GM19468 (cell line): ENCODE measurements at regions not wholly inside any gene's neighbourhood (a gene's known extent, or its start where the extent isn't known, plus 50 kb on each side); places are given as distances from the start of the nearest gene placed in this dataset.

Source experiments
- ATAC-seq: cut with Tn5 transposase; IDR thresholded peaks from one replicate; pipeline ENCODE4 v1.9.1; 2021; ENCODE audit warnings: mild to moderate bottlenecking, moderate library complexity, moderate number of reproducible peaks; ENCODE audit not compliant: unreplicated experiment; ENCODE audit errors: extremely low read depth

DNA sequence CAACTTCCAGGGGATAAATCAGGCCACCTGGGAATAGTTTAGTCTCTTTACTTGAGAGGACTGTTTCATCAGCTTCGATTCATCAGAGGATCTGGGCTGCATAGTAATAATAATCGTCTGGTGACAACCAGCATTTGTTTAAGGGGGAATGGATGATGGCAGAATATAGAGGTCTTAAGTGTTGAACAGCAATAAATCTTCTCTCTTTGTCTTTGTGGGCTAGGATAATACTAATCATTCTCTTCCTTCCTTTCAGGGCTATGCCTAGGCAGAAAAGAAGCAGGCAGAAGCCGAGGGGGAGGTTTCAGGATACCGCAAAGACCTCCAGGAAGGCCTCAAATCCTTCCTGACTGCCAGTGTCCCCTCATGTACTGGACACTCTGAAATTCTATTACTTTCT lies 150.4 kb upstream of the GAREM1 start:
- no peak for ATAC-seq

DNA sequence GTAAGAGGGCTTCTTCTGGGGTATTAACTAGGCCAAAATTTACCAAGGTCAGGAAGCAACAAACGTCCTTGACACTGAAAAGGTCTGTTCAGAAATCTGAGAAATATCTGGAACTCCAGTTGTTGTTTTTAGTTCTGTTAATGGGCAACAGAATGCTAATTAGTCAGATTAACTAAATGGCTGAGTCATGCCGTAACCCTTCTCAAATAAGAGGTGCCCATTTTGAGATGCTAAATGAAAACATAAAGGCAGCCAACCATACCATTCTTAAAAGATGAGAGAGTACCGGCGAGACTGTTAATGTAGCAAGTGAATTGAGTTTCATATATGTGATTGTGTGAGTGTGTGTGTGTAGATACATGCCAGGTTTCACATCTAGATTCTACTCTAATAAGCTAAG lies 147.9 kb upstream of the GAREM1 start:
- ATAC-seq, result no peak

DNA sequence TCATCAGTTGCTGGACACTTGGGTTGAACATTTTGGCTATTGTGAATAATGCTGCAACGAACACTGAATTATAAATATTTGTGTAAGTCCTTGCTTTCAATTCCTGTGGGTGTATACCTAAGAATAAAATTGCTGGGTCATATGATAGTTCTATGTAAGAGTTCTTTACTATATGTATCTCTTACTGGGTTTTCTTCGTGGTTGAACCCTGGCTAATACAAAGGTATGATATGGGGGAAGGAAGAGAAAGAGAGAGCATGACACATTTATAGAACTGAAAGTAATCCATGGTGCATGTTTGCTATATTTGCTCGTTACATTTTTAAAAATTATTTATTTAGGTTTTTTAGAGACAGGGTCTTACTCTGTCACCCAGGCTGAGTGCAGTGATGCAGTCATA lies 143.1 kb upstream of the GAREM1 start:
- ATAC-seq, result no peak

DNA sequence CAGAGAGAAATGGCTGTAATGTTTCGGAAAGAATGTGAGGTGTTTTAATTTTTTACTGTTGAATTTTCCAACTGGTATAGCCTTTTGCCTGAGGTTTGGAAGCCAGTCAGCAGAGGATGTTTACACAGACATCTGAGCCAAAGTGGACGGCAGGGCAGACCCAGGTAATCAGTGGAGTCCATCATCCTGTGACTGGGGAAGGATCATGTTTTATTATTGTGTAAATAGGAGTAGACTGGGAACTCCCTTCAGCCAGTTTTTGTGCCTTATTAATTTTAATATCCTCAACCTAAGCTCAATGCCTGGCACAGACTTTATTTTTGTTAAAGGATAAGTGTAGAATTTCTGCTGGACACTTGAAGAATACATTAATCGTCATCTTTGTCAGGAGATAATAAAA lies 142.0 kb upstream of the GAREM1 start:
- no peak for ATAC-seq

DNA sequence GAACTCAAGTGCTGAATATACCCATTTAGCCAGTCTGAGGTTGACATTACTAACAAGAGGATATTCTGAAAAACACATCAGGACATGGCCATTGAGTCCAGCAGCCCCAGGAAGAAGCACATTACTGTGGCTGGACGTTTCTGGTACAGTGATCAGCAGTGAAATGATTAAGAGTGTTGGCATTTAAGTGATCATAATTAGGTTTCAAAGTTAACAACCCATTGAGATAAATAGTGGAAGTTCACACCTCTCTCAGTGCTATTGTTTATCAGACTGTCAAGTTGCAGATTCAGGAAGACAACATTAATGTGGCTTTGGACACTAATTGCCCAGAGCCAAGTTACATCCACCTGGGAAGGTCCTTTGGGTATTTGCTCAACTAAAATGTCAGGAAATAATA lies 139.5 kb upstream of the GAREM1 start:
- no peak for ATAC-seq

DNA sequence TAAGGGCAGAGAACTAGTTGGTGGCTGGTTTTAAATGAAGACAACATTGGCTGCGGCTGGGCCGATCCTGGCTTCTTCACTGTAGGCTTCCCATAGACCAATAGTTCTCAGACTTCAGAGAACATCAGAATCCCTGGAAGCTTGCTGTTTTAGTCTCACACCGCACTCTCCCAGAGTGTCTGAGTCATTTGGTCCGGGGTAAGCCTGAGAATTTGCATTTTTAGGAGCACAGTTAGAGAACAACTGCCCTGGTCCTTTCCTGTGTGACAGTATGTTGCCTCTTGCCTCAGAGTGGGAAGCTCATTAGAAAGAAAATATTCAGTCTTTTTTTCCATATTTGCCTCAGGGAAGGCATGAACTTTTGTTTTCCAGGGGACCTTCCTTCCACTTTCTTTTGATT lies 137.1 kb upstream of the GAREM1 start:
- ATAC-seq, result no peak

DNA sequence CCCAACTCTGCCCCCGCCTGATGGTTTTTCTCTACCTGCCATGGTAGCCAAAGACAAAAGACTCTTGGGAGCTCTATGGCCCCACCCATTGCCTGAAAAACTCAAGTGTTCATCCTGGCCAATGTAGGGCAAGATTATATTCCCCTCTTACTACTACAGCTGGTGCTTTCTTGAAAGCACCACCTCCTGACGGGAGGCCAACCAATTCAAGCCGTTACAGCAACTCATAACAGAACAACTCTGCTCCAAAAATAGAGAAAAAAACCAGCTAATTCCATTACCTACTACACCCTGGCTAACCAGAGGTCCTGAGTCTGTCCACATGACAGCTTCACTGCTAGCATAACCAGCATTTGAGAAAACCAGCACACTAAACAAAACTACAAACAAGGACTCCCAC lies 127.5 kb upstream of the GAREM1 start:
- no peak for ATAC-seq

DNA sequence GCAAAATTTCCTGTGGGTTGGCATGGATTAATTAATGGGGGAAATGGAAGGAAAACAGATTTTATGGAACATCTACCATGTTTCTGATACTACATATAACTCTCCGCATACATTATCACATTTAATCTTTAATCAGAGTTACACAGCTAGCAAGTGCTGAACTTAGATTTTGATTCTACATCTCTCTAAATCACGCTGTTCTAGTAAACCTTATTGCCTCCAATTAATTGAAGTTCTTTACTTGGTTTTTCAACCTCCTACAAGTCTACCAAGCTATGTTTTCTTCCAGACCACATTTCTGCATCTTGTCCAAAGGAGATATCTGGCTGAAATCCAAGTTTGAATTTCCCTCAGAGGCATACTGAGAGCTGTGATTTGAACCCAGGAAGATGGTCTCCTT lies 125.8 kb upstream of the GAREM1 start:
- ATAC-seq, result no peak

DNA sequence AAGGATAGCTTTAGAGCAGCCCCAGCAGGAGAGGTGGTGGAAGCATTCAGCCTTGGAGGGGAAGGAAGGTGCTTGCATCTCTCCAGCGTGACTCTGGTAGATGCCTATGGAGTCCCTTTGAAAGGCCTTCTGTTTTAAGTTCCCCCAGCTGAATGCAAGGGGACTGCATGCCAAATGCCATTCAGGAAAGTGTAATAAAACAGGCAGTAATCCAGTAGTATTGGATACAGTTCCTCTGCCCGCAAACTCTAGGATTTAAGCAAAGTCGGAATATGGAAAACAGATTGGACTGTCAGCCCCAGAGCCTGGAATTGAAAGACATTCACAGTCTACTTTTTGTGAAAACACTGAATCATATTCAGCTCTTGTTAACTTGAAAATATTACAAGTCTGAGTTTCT lies 125.2 kb upstream of the GAREM1 start:
- ATAC-seq, result no peak

DNA sequence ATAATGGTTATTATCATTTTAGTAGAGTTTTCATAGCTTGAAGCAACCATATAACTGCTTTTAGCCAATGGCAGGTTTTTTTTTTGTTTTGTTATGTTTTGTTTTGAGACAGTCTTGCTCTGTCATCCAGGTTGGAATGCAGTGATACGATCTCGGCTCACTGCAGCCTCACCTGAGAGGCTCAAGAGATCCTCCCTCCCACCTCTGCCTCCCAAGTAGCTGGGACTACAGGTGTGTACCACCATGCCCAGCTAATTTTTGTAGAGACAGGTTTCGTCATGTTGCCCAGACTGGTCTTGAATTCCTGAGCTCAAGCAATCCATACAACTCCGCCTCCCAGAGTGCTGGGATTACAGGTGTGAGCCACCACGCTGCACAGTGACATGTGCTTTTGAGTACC lies 117.5 kb upstream of the GAREM1 start:
- no peak for ATAC-seq

DNA sequence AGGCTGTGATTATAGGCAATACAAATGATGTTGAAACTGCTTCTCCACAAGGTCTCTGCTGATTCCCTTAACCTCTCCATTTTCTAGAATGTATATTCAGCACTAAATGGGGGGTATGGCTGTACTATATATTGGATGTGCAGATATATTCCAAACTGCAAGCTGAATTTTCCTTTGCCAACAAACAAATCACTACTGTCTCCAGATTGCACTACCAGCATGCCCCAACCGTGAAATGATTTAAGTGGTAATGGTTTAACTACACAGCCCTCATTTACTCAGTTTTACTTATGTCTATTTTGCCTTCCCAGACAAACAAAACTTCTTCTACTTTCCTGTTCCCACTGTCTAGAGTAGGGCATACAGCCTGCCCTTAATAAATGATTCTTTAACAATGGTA lies 112.7 kb upstream of the GAREM1 start:
- no peak for ATAC-seq

DNA sequence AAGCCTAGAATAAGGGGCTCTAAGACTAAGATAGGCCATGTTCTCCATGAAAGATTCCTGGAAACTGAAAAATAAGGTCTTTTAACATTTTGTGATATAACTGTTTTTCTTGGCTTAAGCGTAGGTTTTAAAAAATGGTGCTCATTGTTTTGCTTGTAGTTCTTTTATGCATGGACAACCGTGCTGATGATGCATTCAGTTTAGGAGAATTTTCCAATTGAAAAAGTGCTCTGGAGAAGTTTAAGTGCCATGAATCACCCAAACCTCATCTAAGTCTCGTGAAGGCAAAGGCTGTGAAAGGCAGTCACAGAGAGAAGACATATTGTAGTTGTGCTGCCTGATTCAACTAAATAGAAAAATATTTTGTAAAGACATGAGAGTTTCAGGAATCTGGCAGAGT lies 111.8 kb upstream of the GAREM1 start:
- no peak for ATAC-seq

DNA sequence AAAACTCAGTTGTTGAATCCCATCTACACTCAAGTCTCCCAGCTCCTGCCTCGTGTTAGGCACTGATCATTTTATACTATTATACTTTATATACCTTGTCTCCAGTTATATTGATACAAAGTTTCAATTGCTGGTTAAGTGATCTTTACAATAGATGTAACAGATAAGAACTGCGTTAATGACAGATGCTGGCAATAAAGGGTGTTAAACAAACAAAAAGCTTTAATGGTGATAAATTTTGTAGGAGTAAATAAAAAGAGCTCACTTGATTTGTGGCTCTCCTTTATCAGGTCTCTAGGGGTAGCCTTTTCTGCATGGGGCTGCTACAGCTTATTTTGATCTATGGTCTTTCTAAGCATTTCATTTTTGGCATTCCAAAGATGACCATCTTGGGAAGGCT lies 106.9 kb upstream of the GAREM1 start:
- no peak for ATAC-seq

DNA sequence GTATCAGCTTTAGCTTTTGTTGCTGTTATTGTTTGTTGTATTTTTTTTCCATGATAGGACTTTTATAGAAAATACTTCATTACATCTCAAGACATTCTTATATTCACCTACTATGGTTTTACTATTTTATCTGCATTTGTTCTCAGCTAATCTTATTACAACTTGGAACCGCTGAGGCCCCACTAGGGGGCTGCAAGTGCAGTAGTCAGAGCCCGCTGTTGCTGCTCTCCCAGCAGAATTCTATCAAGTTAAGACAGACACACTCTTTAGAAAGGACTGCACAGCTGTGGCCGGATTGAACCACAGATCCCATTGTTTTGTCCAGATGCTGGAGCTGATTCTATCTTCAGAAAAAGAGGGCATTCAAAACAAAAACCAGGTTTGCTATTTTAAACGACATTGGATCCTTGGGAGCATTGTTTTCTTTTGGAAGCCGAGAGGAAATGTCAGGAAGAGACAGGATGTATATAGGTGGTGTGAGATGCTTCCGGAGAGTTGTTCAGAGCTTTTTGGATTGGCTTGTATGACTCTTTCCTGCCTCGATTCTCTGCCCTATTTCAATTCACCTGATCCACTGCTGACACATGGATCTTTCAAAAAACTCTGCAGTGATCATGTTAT lies 105.7 kb upstream of the GAREM1 start:
- ATAC-seq, result no peak

DNA sequence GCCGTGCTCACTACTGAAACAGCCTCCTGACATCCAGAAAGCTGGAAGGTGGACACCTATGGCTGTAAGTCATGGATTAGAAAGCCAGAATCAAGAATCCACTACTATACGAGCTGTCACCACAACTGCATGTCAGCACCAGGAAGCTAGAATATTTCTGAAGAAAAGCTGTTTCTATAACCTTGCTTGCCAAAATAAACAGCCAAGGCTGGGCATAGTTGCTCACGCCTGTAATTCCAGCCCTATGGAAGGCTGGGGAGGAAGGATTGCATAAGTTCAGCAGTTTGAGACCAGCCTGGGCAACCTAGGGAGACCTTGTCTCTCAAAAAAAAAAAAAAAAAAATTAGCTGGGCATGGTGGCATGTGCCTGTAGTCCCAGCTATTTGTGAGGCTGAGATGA lies 96.3 kb upstream of the GAREM1 start:
- ATAC-seq, result no peak

DNA sequence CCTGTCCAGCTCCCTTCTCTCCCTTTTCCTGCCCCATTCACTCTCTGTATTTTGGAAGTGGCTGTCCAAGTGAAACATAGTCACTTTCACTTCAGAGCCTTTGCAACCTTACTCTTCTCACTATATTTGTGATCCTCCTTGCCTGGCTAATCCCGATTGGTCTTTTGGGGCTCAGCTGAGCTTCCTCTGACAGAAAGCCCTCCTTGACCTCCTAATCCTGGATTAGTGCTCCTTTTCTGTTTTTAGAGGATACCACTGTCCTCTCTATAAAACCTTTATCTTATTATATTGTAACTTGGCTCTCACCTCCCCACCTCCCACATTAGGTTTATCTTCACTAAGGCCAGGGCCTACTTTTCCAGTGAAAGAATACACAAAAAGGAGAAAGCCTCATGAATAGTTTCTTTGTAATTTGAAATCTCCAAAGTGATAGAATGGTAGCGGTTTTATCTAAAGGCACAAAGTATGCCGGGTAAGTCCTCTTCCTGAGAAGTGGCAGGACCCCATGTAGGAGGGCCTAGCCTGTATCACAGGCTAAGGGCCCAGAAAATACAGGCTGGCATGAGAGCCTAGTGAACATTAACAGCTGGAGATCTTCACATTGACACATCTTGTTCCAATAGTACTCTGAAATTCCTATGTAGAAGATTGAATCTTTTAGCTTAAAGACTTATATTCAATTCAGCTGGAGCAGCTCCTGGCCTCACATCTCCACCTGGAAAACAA lies 83.1 kb upstream of the GAREM1 start:
- no peak for ATAC-seq

DNA sequence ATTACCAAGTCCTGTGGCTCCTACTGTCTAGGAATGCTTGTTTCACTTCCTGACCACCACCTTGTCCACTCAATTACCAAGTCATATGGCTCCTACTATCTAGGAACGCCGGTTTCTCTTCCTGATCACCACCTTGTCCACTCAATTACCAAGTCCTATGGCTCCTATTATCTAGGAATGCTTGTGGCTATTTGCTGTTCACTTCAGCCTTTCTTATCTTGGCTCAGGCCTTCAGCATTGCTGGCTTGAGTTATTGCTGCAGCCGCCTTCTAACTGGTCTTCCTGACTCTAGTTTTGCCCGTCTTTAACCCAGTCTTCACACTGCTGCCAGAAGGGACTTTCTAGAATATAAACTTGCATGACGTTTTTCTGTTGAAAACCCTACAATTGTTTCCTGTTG lies 82.5 kb upstream of the GAREM1 start:
- ATAC-seq, result no peak

DNA sequence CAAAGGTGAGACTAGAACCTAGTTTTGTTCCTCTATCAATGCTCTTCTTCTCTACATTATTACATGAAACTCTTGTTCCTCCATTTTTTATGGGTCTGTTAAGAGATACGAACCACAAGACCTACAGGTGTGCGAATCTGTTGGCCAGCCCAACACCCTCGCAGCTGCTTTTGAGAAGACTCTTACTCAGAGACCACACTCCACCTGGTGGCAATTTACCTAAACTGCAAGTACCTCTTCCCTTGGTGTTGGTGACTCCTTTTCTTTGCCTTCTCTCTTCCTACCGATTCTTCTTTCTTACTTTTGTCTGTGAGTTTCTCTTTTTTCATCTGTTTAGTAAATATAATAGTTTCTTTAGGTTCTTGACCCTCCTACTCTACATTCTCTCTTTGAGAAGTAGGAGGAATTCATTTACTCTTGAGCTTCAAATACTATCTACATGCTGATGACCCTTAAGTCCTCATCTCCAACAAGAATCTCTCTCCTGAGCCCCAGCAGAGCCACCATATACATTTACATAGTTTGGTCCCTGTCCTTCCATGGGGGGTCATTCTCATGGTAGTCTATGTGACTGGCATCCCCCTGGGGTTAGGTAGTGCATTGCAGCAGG lies 81.8 kb upstream of the GAREM1 start:
- ATAC-seq, result no peak

DNA sequence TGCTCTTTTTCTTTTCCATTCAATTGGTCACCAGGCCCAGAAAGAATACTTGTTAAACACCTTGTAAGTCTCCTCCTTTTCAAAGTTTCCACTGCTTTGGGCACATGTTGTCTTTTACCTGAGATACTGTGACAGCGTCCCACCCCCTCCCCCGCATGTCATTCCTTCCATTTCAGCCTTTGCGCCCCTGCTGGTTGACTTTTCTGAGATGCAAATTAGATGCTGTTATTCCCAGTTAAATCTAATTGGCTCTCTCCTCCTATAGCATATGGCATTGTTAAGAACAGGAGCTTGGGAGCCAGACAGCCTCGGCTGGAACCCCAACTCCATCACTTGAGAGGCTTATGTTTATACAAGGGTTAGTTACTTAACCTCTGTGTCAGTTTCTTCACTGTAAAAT lies 80.3 kb upstream of the GAREM1 start:
- ATAC-seq, result no peak

DNA sequence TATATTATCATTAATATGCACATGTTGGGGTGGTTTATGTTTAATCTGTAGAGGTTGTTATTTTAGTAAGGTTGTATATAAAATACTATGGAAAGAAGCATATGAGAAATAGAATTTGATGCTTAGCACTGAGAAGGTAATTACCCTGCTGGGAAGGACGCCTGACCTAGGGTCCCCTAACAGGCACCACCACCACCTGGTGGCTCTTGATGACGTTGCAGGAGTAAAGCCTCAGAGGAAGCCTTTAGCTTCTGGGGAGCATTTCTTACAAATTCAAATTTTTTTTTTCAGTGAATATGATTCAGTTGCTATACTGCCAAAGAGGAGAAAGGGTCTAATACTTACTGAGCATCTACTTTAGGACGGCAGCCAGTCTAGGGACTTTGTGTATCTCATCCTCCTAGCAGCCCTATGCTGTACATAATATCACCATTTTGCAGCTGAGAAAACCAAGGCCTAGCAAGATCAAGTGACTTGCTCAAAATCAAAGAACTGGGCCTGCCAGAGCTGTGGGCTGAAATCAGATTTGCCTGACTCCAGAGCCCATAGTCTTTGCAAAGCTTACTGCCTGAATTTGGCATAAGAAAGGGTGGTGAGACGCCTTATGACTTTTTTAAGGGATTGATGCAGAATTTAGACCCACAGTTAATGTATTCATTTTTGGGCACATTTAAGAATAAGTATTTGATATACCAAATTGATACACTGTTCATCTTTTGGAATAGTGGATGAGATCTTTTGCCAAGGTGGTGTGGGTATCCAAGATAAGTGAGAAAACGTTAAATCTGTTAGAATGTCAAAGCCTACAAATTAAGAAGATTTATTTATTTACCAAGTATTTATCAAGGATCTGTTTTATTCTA lies 78.8 kb upstream of the GAREM1 start:
- ATAC-seq, result peak; percentile 84

DNA sequence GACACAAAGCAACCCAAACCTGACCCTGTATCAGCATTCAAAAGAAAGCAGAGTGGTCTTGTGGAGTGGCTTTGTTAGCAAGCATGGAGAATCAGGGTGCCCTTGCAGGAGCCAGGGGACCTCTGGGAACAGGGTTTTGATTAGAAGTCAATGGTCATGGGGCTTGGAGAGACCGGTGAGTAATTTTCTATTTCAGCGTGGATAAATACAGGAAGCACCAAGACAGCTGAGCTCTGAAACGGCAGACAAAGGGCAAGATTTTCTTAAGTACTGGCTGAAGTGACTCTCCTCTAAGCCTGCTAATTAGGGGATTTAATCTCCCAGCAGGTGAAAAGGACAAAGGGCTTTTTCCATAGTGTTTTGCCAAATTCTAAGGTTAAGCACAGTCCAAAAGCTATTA lies 78.0 kb upstream of the GAREM1 start:
- ATAC-seq, result no peak
